ENCODE measurements at regions not wholly inside any gene's neighbourhood (a gene's known extent, or its start where the extent isn't known, plus 50 kb on each side); places are given as distances from the start of the nearest gene placed in this dataset.

DNA sequence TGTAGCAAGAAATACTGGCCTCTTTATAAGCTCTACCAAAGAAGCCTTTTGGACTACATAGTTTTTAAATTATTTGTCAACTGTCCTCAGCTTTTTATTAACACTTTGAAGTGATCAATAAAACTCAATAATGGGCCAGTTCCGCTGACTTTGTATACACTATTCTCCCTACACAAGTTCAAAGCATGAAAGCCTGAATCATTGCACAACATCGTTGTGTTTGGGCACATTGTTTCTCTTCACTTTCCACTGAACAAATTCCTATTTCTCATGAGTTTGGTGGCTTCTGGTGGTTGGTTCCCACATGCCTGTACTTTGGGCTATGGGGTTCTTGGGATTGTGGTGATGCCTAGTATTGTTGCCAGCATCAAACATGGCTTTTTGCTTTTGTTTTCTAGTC is 561.8 kb upstream of the LRRN3 start (continued):
- TF ChIP-seq, protein P1, sequence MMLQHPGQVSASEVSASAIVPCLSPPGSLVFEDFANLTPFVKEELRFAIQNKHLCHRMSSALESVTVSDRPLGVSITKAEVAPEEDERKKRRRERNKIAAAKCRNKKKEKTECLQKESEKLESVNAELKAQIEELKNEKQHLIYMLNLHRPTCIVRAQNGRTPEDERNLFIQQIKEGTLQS (CRISPR knock-in tag; IDR thresholded peaks at IDR 0.05) = no peak
- no peak for TF ChIP-seq FLYWCH1 (CRISPR knock-in tag; IDR thresholded peaks at IDR 0.05)
- TF ChIP-seq, protein P2, sequence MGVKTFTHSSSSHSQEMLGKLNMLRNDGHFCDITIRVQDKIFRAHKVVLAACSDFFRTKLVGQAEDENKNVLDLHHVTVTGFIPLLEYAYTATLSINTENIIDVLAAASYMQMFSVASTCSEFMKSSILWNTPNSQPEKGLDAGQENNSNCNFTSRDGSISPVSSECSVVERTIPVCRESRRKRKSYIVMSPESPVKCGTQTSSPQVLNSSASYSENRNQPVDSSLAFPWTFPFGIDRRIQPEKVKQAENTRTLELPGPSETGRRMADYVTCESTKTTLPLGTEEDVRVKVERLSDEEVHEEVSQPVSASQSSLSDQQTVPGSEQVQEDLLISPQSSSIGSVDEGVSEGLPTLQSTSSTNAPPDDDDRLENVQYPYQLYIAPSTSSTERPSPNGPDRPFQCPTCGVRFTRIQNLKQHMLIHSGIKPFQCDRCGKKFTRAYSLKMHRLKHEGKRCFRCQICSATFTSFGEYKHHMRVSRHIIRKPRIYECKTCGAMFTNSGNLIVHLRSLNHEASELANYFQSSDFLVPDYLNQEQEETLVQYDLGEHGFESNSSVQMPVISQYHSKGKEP (CRISPR knock-in tag; IDR thresholded peaks at IDR 0.05) = no peak
- no peak for TF ChIP-seq JUND (CRISPR knock-in tag; IDR thresholded peaks at IDR 0.05)
- TF ChIP-seq HNRNPLL (IDR thresholded peaks at IDR 0.05; ENCODE audit: low read depth, low read length, poor library complexity, severe bottlenecking) = no peak
- peak; percentile 100 for TF ChIP-seq ZNF33A (CRISPR knock-in tag; IDR thresholded peaks at IDR 0.05; ENCODE audit: borderline replicate concordance)
- no peak for TF ChIP-seq ZNF83 (CRISPR knock-in tag; IDR thresholded peaks at IDR 0.05; ENCODE audit: borderline replicate concordance)
- TF ChIP-seq, protein P3, sequence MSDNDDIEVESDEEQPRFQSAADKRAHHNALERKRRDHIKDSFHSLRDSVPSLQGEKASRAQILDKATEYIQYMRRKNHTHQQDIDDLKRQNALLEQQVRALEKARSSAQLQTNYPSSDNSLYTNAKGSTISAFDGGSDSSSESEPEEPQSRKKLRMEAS (IDR thresholded peaks at IDR 0.05) = no peak
- no peak for TF ChIP-seq PRPF4 (IDR thresholded peaks at IDR 0.05; ENCODE audit: low read depth, low read length, poor library complexity, severe bottlenecking)
- TF ChIP-seq KLF9 (CRISPR knock-in tag; IDR thresholded peaks at IDR 0.05; ENCODE audit: low read depth) = no peak
- TF ChIP-seq, protein P4, sequence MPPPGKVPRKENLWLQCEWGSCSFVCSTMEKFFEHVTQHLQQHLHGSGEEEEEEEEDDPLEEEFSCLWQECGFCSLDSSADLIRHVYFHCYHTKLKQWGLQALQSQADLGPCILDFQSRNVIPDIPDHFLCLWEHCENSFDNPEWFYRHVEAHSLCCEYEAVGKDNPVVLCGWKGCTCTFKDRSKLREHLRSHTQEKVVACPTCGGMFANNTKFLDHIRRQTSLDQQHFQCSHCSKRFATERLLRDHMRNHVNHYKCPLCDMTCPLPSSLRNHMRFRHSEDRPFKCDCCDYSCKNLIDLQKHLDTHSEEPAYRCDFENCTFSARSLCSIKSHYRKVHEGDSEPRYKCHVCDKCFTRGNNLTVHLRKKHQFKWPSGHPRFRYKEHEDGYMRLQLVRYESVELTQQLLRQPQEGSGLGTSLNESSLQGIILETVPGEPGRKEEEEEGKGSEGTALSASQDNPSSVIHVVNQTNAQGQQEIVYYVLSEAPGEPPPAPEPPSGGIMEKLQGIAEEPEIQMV (CRISPR knock-in tag; IDR thresholded peaks at IDR 0.05; ENCODE audit: low read depth) = no peak
- TF ChIP-seq, protein P5, sequence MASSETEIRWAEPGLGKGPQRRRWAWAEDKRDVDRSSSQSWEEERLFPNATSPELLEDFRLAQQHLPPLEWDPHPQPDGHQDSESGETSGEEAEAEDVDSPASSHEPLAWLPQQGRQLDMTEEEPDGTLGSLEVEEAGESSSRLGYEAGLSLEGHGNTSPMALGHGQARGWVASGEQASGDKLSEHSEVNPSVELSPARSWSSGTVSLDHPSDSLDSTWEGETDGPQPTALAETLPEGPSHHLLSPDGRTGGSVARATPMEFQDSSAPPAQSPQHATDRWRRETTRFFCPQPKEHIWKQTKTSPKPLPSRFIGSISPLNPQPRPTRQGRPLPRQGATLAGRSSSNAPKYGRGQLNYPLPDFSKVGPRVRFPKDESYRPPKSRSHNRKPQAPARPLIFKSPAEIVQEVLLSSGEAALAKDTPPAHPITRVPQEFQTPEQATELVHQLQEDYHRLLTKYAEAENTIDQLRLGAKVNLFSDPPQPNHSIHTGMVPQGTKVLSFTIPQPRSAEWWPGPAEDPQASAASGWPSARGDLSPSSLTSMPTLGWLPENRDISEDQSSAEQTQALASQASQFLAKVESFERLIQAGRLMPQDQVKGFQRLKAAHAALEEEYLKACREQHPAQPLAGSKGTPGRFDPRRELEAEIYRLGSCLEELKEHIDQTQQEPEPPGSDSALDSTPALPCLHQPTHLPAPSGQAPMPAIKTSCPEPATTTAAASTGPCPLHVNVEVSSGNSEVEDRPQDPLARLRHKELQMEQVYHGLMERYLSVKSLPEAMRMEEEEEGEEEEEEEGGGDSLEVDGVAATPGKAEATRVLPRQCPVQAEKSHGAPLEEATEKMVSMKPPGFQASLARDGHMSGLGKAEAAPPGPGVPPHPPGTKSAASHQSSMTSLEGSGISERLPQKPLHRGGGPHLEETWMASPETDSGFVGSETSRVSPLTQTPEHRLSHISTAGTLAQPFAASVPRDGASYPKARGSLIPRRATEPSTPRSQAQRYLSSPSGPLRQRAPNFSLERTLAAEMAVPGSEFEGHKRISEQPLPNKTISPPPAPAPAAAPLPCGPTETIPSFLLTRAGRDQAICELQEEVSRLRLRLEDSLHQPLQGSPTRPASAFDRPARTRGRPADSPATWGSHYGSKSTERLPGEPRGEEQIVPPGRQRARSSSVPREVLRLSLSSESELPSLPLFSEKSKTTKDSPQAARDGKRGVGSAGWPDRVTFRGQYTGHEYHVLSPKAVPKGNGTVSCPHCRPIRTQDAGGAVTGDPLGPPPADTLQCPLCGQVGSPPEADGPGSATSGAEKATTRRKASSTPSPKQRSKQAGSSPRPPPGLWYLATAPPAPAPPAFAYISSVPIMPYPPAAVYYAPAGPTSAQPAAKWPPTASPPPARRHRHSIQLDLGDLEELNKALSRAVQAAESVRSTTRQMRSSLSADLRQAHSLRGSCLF (CRISPR knock-in tag; IDR thresholded peaks at IDR 0.05; ENCODE audit: borderline replicate concordance) = no peak
- TF ChIP-seq EP300 (IDR thresholded peaks at IDR 0.05; ENCODE audit: low read depth in 2 of 2, low read length in 2 of 2) = peak in 1 of 2 experiments; percentile 43; a peak in 1 of 4 replicates
- TF ChIP-seq EP300 (CRISPR knock-in tag; IDR thresholded peaks at IDR 0.05; ENCODE audit: borderline replicate concordance) = no peak
- no peak for TF ChIP-seq ZFP62 (CRISPR knock-in tag; IDR thresholded peaks at IDR 0.05)
- TF ChIP-seq, protein P6, sequence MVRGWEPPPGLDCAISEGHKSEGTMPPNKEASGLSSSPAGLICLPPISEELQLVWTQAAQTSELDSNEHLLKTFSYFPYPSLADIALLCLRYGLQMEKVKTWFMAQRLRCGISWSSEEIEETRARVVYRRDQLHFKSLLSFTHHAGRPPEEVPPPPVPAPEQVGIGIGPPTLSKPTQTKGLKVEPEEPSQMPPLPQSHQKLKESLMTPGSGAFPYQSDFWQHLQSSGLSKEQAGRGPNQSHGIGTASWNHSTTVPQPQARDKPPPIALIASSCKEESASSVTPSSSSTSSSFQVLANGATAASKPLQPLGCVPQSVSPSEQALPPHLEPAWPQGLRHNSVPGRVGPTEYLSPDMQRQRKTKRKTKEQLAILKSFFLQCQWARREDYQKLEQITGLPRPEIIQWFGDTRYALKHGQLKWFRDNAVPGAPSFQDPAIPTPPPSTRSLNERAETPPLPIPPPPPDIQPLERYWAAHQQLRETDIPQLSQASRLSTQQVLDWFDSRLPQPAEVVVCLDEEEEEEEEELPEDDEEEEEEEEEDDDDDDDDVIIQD (CRISPR knock-in tag; IDR thresholded peaks at IDR 0.05; ENCODE audit: low read depth) = no peak
- TF ChIP-seq, protein P7, sequence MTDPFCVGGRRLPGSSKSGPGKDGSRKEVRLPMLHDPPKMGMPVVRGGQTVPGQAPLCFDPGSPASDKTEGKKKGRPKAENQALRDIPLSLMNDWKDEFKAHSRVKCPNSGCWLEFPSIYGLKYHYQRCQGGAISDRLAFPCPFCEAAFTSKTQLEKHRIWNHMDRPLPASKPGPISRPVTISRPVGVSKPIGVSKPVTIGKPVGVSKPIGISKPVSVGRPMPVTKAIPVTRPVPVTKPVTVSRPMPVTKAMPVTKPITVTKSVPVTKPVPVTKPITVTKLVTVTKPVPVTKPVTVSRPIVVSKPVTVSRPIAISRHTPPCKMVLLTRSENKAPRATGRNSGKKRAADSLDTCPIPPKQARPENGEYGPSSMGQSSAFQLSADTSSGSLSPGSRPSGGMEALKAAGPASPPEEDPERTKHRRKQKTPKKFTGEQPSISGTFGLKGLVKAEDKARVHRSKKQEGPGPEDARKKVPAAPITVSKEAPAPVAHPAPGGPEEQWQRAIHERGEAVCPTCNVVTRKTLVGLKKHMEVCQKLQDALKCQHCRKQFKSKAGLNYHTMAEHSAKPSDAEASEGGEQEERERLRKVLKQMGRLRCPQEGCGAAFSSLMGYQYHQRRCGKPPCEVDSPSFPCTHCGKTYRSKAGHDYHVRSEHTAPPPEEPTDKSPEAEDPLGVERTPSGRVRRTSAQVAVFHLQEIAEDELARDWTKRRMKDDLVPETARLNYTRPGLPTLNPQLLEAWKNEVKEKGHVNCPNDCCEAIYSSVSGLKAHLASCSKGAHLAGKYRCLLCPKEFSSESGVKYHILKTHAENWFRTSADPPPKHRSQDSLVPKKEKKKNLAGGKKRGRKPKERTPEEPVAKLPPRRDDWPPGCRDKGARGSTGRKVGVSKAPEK (CRISPR knock-in tag; IDR thresholded peaks at IDR 0.05; ENCODE audit: borderline replicate concordance) = no peak
